Pons (tissue), 1 donor: ENCODE measurements at regions not wholly inside any gene's neighbourhood (a gene's known extent, or its start where the extent isn't known, plus 50 kb on each side); places are given as distances from the start of the nearest gene placed in this dataset.
"Not testable (repeated sequence)": the region's sequence is repeated elsewhere in the genome, so short reads cannot be mapped to it uniquely, and the experiment has no call there.

ENCODE experiments used
- DNase-seq: peaks from one replicate; pipeline ENCODE4 v3.0.0-alpha.2; 2016; ENCODE audit warnings: low spot score

DNA sequence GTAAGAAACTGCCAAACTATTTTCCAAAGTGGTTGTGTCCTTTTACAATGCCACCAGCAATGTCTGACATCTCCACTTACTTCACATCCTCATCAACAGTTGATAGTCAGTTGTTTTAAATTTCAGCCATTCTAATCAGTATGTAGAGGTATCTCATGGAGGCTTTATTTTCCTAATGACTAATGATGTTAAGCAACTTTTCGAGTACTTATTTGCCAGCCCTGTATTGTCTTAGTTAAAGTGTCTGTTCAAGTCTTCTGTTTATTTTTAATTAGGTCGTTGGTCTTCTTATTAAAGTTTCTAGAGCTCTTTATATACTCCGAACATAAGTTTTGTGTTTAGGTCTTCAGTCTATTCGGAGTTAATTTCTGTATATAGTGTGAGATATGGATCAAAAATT is 54.9 kb upstream of the NBPF12 start:
- not testable (repeated sequence) for DNase-seq

DNA sequence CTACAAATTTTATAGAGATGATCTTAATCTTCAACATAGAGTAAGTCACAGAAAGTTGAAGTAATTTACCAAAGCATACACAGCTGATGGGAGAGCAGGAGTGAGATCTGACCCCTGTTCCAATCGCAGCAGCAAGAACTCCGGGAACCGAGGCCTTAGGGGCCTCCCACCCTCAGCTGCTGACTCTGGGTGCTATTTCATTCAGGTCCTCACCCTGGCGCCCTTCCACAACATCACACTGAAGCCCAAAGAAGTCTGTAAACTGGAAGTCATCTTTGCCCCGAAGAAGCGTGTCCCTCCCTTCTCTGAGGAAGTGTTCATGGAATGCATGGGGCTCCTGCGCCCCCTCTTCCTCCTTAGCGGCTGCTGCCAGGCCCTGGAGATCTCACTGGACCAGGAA is 57.0 kb upstream of the NBPF12 start:
- not testable (repeated sequence) for DNase-seq

DNA sequence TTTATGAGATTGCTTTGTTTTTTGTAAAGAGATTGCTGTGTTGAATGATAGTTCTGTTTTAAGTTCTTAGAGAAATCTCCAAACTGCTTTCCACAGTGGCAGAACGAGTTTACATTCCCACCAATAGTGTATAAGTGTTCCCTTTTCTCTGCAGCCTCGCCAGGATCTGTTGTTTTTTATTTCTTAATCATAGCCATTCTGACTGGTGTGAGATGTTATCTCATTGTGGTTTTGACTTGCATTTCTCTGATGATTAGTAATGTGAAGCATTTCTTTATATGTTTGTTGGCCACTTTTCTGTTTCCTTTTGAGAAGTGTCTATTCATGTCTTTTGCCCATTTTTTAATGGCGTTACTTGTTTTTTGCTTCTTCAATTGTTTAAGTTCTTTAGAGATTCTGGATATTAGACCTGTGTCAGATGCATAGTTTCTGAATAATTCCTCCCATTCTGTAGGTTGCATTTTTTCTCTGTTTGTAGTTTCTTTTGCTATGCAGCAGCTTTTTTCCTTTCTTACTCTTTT is 74.3 kb upstream of the NBPF12 start:
- DNase-seq, result not testable (repeated sequence)

DNA sequence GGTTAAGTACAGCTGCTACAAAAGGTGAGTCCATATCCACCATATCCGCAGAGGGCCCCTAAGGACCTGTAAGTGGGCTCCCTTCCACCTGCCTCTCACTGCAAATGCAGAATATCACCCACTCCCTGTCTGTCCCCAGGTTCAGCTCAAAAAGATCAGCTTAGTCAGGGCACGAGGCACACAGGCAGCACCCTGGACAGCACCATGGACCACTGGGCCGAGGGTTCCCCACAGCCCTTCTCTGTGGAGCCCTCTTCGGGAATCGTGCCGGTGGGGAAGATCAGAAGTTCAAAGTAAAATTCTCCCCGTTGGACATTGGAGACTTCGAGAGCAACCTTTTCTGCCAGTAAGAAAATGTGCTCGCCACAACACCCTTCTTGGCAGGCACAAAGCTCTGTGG is 85.0 kb upstream of the NBPF12 start:
- not testable (repeated sequence) for DNase-seq

DNA sequence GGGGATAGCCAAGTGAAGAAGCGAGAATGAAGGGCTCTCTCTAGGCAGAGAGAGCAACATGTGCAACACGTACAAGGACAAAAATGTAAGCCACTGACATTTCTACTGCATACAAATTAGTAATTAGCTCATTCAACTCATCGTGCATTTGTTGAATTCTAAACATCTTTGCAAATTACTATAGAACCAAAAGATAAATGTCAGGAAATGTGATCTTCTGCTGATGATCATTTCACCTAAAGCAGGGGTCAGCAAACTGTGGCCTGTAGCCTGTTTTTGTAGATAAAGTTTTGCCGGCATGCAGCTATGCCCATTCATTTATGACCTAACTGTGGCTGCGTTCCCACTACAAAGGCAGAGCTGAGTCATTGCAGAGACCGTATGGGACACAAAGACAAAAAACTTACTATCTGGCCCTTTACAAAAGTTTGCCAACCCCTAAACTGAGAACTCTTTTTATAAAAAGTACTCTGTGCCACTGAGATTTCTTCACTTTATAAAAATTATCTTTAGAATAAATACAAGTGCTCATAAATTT is 87.7 kb upstream of the NBPF12 start:
- DNase-seq, result not testable (repeated sequence)

DNA sequence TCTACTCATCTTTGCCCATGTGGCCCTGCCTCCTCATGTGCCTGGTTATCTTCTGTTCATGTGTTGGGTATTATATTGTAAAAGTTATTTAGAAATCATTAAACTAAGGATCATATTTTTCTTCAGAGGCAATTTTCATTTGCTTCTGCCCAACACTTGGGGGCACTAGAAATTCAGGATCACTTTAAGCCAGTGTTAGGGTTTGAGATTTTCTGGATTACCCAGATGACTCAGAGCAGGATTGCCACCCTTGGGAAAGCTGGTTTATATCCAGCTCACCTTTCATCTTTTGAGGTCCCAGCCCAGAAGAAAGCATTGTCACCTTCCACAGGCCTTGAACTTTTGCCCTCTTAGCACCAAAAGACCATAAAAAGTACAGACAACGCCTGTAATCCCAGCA is 99.4 kb upstream of the NBPF12 start:
- DNase-seq, result not testable (repeated sequence)

DNA sequence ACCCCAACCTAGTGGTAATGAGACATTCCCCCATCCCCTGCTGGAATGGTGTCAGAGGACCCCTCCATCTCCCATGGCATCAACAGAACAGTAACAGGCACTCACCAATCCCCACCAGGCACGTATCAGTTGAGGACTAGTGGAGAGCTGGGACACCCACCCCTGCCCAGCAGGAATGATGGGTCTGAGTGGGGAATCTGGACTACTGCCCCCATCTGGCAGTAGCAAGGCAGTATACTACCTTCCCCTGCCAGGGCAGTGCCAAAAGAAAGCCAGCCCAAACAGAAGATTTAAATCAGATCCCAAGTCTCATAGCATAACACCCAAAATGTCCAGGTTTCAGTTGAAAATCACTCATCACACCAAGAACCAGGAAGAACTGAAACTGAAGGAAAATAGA is 111.2 kb upstream of the NBPF12 start:
- not testable (repeated sequence) for DNase-seq

DNA sequence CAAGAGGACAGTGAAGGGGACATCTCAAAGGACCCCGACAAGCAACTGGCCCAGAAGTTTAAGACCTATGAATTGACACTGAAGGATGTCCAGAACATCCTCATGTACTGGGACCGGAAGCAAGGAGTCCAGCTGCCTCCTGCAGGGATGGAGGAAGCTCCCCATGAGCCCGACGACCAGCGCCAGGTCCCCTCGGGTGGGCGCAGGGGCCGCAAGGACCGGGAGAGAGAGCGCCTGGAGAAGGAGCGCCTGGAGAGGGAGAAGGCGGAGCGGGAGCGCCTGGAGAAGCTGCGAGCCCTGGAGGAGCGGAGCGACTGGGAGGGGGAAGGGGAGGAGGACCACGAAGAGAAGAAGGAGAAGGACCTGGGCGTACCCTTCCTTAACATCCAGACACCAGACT is 143.9 kb upstream of the NBPF12 start:
- DNase-seq, result not testable (repeated sequence)

DNA sequence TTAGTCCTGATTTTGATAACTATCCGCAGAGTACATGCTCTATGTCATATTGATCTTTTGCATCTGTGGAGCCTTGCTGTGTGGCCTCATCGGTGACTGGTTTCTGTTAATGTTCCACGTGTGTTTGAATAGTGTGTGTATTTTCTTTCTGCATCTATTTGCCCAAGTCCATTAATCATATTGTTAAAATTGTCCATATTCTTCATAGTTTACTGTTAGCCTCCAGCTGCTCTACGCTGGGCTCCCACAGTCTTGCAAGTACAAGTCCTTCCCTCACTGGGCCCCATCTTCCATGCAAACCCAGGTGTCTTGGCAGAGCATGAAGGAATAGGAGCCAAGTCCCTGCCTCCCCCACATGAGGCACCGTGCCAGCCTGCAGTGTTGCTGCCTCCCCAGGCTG is 145.4 kb upstream of the NBPF12 start:
- DNase-seq, result peak; percentile 12

DNA sequence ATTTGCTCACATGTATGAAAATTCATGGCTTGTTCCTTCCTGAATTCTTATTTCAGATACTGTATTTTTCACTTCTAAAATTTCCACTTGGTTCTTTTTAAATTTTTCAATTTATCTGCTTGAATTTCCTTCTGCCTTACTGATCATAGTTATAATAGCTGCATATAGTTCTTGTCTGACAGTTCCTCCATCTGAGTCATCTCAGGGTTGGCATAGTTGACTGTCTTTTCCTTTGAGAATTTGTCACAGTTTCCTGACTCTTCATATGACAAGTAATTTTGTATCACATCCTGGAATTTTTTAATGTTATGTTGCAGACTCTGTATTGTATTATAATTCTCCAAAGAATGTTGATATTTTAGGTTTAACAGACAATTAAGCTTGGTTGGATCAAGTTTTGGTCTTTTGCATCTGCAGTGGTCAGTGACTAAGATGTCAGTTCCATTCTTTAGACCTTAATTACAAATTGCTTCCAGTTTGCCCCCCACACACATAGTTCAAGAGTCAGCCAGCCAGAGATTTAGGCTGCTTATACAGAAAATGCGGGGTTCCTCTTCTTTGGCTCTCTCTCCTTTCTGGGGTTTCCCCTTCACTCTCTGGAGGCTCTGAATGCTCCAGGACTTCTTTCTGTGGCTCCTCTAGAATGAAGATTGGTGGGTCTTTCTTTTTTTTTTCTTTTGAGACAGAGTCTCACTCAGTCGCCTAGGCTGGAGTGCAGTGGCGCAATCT is 153.7 kb upstream of the NBPF12 start:
- not testable (repeated sequence) for DNase-seq

DNA sequence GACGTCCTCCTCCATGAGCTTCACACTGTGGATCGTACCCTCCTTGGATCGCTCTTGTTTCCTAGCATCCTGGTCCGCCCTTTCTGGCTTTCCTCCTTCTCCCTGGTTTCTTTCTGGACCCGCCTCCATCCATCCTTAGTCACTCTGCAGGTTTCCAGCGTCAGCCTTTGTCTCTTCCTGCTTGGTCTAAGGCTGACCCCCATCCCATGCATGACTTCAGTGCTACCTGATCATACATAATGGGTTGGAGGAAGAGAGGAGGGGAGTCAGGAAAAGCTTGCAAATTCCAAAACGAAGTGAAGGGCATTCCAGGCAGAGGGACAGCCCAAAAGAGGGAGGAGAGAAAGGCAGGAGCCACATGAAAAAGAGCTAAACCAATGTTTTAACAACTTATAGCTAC is 156.9 kb upstream of the NBPF12 start:
- DNase-seq, result not testable (repeated sequence)

DNA sequence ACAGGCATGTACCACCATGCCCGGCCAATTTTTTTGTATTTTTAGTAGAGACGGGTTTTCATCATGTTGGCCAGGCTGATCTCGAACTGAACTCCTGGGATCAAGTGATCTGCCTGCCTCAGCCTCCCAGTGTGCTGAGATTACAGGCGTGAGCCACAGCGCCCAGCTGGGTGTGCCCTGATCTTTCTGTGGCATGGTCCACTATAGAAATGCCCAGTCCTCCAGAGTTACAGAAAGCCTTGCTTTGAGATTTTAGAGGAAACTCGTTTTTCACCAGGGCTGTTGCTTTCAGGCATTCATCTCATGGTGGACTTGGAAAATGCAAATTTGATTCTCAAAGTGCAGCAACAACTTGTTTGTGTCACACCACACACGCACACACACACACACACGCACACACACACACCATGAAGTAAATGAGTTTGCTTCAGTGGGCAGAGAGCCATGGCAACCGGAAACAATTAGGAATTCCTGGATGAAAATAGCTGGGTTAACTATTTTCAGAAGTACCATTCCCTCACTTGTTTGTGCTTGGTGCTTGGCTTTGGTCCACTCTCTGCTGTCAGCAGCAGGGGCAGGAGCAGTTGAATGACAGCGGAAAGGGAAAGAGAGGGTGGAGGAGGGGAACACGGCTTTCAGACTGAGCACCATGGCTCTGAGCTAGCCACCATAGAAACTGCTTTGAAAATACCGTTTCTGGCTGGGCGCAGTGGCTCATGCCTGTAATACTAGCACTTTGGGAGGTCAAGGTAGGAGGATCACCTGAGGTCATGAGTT is 160.1 kb upstream of the NBPF12 start:
- peak; percentile 10 for DNase-seq

DNA sequence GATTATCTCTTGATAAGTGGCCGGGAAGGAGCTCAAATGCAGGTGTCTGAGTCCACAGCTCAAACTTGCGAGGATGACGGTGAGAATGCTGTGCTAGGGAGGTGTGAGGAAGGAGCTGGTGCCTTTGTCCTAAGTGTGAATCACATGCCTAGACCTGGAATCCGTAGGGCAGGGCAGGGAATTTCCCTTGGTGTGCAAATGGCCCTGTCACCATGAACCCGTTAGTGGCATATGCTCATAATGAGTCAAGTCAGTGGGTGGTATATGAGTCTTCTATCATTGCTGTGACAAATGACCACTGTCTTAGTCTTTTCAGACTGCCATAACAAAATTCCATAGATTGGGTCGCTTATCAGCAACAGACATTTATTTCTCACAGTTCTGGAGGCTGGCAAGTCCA is 163.1 kb upstream of the NBPF12 start:
- not testable (repeated sequence) for DNase-seq

DNA sequence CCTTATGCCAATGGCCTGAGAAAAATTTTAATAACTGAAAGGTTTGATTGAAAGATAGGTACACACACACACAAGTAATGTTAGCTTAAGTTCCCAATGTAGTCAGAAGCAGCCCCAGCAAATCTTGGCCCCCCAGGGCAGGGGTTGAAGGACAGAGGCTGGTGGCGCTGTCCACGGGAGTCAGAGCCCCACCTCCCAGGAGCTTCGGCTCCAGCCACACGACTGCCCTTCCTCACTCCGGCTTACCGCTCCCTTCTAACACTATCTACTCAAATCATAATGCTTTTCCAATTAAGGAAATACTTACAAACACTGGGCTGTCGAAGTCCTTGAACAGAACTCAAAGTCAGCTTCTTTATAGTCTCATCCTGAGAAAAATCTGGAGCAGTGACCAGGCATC is 163.9 kb upstream of the NBPF12 start:
- not testable (repeated sequence) for DNase-seq

DNA sequence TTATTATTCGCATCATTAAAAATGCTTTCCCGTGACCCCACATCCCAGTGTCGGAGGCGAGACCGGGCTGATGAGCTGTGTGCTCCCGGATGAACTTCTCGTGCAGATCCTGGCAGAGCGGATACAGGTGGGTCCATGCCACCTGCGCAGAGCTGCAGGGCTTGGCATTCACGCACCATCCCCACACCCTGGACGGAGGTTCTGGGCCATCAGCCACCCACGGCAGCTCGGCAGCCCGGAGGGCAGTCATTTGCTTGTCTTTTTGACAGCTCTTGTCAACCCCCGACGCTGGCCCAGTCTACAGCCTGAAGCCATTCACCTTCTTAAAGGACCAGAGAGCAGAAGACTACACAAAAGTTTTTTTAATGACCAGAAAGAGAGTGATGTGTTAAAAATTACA is 166.7 kb upstream of the NBPF12 start:
- DNase-seq, result not testable (repeated sequence)

DNA sequence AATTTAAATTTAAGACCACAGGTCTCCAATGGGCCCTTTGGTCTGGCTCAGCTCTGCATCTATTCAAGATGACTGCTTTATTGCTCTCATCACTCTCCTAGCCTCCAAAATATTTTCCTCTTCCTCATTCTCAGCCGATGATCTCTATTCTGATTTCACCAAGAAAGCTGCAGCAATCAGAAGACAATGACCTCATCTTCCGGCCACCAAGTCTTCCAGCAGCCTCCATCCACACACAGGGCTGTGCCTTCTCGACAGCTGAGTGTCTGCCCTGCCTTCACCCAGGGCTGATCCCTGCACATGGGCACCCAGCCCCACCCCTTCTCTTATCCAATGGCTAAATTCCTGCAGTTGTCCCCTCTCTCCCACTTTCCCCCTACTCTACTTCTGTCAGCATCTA is 167.1 kb upstream of the NBPF12 start:
- not testable (repeated sequence) for DNase-seq

DNA sequence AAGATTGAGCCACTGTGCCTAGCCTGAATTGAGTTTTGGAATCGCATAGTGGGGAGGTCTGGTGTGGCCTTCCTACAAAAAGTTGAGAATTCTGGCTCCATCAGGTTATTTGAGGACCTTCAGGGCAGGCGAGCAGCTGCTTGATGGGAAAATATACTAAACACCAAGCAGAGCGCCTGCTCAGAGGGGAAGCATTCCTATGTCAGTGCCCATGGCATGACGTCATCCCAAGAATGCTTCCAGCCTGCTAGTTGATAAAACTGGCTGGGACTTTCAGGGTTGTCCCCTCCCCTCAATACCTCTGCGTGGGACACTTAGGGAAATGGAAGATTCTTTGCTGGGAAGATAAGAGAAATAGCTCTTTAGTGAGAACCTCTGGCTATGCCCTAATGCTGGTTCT is 174.9 kb upstream of the NBPF12 start:
- DNase-seq, result not testable (repeated sequence)

DNA sequence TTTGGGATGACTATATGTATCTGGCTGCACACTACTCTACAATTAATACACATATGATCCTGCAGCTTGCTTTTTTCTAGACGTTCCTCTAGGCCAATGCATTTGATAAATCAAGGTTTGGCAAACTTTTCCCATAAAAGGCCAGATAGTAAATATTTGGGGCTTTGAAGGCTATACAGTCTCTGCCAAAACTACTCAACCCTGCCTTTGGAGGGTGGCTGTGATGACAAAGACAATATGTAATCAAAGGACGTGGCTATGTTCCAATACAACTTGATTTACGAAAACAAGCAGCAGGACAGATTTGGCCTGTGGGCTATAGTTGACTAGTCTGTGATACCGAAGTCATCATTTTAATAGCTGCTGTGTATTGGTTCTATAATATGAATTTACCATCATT is 181.3 kb upstream of the NBPF12 start:
- not testable (repeated sequence) for DNase-seq

DNA sequence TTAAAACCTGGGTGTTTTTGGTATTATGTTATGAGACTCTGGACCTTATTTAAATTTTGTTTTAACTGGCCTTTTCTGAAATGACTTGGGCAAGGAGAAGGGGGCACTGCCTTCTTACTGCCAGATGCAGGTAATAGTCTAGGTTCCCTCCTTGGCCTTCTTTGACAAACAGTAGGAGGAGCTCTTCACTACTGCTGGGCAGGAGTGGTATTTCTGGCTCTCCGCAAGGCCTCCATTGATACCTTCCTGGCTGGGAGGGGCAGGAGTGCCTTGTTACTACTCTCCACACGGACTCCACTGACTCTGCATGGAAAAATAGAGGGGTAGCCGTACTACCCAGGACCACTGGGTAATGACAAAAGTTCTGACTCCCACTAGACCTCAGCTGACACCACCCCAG is 189.4 kb upstream of the NBPF12 start:
- DNase-seq, result not testable (repeated sequence)

DNA sequence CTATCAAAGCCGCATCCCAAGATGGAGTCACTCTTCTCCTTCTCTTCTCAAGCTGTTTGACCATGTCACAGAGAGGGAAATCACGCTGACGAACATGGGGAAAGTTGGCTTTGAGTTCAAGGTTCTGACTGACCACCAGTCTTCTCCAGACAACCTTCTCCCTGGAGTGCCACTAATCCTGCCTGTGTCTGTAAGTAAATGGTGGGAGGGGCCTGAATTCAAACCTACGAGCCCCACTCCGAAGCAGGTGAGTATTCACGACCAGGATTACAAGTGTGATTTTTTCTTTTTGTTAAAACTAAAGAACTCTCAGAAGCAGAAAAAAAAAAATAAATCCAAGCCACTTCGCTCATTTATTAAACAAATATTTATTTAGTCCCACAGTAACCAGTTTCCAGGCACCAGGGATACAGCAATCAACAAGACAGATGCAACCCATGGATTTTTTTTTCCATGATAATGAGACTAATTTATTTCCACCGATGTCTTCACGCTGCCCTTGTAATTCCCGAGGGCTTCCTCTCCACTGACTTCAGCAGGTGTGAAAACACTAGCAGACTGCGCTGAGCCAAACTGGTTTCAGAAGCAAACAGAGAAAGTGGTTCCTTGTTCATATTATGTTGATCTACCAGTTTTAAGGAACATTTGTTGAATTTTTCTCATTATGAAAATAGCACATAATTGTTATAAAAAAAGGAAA is 206.0 kb upstream of the NBPF12 start:
- not testable (repeated sequence) for DNase-seq

DNA sequence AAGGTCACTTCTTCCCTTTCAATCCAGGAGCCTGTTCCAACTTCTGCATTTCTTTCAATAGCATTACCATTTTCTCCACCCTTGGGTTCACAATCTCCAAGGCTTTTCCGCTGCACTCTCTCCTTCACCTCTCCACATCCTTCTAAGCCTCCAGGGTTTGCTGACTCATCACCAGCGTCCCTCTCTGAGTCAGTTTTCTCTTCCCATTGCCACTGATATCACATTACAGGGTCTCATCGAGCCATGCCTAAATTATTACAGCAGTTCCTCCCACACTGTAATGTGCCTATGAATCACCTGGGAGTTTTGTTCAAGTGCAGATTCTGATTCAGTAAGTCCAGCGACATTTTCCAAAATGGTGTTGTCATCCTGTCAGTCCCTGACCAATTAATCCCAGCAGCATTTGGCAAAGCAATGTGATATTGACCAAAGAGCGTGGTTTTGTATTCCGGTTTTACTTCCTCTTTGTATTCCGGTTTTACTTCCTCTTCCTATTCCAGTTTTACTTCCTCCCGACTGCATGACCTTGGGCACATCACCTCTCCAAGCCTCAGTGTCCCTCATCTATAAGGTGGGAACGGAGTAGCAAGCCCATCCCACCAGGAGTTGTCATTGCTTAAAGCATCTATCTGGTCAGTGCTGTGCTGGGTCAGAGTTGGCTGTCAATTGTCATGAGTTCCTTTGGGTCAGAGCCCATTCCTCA is 208.3 kb upstream of the NBPF12 start:
- DNase-seq, result not testable (repeated sequence)

DNA sequence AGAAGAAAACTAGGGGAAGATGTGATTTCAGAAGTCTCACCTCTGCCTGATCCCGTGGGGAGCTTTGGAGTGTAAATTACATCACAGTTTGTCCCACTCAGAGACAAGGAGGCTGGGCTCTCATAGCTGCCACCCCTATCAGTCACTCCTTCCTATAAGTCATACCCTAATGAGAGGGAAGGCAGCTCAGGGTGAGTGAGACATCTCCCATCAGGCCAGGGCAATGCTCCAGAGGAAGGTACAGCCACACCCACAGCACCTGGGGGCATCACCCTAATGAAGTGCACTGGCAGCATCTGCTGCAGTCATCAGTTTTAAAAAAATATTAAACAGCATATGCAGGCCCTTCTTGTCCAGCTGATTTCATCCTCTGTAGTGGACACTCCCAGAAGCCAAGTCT is 223.1 kb upstream of the NBPF12 start:
- not testable (repeated sequence) for DNase-seq
